ENCODE measurements at regions not wholly inside any gene's neighbourhood (a gene's known extent, or its start where the extent isn't known, plus 50 kb on each side); places are given as distances from the start of the nearest gene placed in this dataset.

DNA sequence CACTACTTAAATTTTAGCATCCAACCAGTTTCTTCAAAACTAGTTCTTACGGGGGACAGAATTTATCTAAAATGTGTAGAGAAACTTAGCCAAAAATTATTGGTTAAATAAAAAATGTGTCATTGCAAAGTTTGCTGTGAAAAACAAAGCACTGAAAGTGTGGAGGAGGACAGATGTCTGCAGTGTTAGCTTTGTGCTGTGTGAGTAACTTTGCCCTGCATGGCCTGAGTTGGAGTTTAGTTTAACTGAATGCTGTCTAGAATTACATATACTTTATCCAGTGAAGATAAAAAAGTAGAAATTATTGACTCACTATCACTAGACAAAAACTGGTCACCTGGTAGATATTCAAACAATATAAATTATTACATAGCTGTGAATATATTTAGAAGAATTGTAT, 1225.2 kb upstream of the CELF4 start:
- TF ChIP-seq, protein P1, sequence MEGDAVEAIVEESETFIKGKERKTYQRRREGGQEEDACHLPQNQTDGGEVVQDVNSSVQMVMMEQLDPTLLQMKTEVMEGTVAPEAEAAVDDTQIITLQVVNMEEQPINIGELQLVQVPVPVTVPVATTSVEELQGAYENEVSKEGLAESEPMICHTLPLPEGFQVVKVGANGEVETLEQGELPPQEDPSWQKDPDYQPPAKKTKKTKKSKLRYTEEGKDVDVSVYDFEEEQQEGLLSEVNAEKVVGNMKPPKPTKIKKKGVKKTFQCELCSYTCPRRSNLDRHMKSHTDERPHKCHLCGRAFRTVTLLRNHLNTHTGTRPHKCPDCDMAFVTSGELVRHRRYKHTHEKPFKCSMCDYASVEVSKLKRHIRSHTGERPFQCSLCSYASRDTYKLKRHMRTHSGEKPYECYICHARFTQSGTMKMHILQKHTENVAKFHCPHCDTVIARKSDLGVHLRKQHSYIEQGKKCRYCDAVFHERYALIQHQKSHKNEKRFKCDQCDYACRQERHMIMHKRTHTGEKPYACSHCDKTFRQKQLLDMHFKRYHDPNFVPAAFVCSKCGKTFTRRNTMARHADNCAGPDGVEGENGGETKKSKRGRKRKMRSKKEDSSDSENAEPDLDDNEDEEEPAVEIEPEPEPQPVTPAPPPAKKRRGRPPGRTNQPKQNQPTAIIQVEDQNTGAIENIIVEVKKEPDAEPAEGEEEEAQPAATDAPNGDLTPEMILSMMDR (conservative IDR thresholded peaks at IDR 0.05; ENCODE audit: low read depth, low read length), result no peak
- no peak for TF ChIP-seq EZH2 (IDR thresholded peaks at IDR 0.05; ENCODE audit: low read length, unreplicated experiment)
- TF ChIP-seq EZH2phosphoT487 (IDR thresholded peaks at IDR 0.05; ENCODE audit: borderline replicate concordance, low read length), result no peak
